ENCODE measurements at regions not wholly inside any gene's neighbourhood (a gene's known extent, or its start where the extent isn't known, plus 50 kb on each side); places are given as distances from the start of the nearest gene placed in this dataset.

DNA sequence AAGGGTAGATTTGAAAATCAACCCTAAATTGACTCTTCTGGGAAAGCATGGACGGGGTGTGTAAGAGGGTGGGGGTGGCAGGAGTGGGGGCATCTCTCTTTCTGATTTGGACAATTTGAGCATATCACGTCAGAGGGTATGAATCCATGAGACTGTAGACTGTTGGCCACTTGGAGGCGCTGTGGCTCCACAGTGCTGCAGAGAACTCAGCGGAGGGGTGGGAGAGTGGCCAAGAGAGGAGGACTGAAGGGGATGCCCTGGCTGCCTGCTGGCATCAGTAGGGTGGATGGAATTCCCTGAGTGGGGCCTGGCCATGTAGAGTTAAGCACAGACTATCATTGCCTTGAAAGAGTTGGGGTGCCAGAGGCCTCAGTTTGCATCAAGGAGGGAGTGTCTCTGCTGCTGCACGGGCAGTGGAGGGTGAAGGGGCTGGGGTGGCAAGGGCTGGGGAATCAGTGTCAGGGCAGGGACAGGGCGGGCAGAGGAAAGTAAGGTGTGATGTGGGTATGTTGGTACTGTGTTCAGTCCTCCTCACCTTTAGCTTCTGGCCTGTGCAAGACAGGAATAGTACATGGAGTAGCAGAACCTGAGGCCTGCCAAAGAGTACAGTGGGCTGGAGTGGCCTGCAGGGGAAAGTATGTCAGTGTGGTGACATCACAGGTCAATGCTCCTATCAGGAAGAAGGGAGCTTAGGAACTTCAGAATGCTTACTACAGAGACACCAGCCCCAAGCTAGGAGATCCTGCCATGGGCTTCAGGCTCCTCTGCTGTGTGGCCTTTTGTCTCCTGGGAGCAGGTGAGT, 133.5 kb upstream of the PRSS58 start:
- TF ChIP-seq POU2F2 (IDR thresholded peaks at IDR 0.05; ENCODE audit: low read depth, low read length) (no peak), POLR2AphosphoS5 (IDR thresholded peaks at IDR 0.05; ENCODE audit: low read depth, low read length) (no peak), SPI1 (IDR thresholded peaks at IDR 0.05; ENCODE audit: low read depth, low read length) (no peak), TAF1 (IDR thresholded peaks at IDR 0.05; ENCODE audit: low read depth, low read length) (no peak), PAX5 (IDR thresholded peaks at IDR 0.05; ENCODE audit: insufficient read depth, low read length, severe bottlenecking) (no peak), POLR2A (IDR thresholded peaks at IDR 0.05; ENCODE audit: low read depth, low read length) (no peak)
- DNase-seq (ENCODE audit: insufficient read length, low spot score), result no peak
- FAIRE-seq, result peak; percentile 57

- TF ChIP-seq SPI1 (IDR thresholded peaks at IDR 0.05; ENCODE audit: low read depth, low read length) (no peak), POLR2A (IDR thresholded peaks at IDR 0.05; ENCODE audit: low read depth, low read length) (no peak), POU2F2 (IDR thresholded peaks at IDR 0.05; ENCODE audit: low read depth, low read length) (no peak), PAX5 (IDR thresholded peaks at IDR 0.05; ENCODE audit: insufficient read depth, low read length, severe bottlenecking) (no peak), POLR2AphosphoS5 (IDR thresholded peaks at IDR 0.05; ENCODE audit: low read depth, low read length) (no peak), TAF1 (IDR thresholded peaks at IDR 0.05; ENCODE audit: low read depth, low read length) (no peak)
- DNase-seq (ENCODE audit: insufficient read length, low spot score), result no peak
- FAIRE-seq, result no peak
Measured at GRCh38 chr7:142389544-142389943, 131.7 kb upstream of the PRSS58 start.

DNA sequence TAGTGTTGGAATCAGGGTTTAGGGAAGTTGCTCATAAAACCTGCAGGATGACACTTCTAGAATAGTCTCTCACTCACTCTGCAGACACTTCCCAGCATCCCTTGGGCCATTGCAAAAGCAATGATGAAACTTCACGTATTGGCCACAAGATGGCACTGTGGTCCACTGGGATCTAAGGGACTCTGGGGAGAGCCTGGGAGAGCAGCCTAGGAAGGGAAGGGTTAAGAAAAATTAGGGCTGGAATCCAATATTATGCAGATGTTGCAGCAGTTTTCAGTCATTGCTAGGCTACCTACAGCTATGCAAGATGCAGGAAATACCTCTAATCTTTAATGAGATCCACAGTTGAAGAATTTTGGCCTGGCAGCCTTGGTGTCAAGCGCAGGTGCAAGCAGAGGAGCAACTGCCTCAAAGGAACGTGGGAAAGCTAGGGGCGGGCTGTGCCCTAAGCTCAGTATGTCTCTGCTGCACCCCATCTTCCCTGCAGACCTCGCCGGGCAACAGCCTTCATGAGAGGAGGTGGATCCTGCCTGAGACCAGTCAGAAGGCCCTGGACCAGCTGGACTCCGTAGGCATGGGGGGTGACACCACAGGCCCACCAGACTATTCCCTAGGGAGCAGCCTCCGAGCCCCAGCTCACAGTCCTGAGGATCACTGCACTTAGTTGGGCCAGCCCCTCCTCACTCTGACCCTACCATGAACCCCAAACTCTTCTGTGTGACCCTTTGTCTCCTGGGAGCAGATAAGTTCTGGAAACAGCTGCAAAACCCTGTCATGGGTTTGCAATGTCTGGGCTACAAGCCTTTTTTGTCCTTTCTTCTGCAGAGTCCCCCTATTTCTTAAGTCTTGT, 127.9 kb upstream of the PRSS58 start:
- DNase-seq (ENCODE audit: insufficient read length, low spot score) (peak; percentile 16), FAIRE-seq (no peak)
- TF ChIP-seq POLR2AphosphoS5 (IDR thresholded peaks at IDR 0.05; ENCODE audit: low read depth, low read length), result no peak

- FAIRE-seq, result peak; percentile 41
- no peak for DNase-seq (ENCODE audit: insufficient read length, low spot score)
Measured at GRCh38 chr7:142384493-142384922, 126.7 kb upstream of the PRSS58 start.

GRCh38 chr7:142383841-142384492, 126.1 kb upstream of the PRSS58 start:
- no peak for DNase-seq (ENCODE audit: insufficient read length, low spot score)
- TF ChIP-seq POLR2AphosphoS5 (IDR thresholded peaks at IDR 0.05; ENCODE audit: low read depth, low read length) (no peak), PAX5 (IDR thresholded peaks at IDR 0.05; ENCODE audit: insufficient read depth, low read length, severe bottlenecking) (no peak), POLR2A (IDR thresholded peaks at IDR 0.05; ENCODE audit: low read depth, low read length) (no peak), TAF1 (IDR thresholded peaks at IDR 0.05; ENCODE audit: low read depth, low read length) (no peak), SPI1 (IDR thresholded peaks at IDR 0.05; ENCODE audit: low read depth, low read length) (peak; percentile 45; the same call in 1 of the 2 replicates), POU2F2 (IDR thresholded peaks at IDR 0.05; ENCODE audit: low read depth, low read length) (no peak)
- FAIRE-seq, result peak; percentile 52

More at GRCh38 chr7:142384493-142384922, 126.7 kb upstream of the PRSS58 start:
- TF ChIP-seq POLR2A (IDR thresholded peaks at IDR 0.05; ENCODE audit: low read depth, low read length), result no peak
- no peak for TF ChIP-seq TAF1 (IDR thresholded peaks at IDR 0.05; ENCODE audit: low read depth, low read length)
- no peak for TF ChIP-seq POLR2AphosphoS5 (IDR thresholded peaks at IDR 0.05; ENCODE audit: low read depth, low read length)
- no peak for TF ChIP-seq POU2F2 (IDR thresholded peaks at IDR 0.05; ENCODE audit: low read depth, low read length)
- no peak for TF ChIP-seq PAX5 (IDR thresholded peaks at IDR 0.05; ENCODE audit: insufficient read depth, low read length, severe bottlenecking)

DNA sequence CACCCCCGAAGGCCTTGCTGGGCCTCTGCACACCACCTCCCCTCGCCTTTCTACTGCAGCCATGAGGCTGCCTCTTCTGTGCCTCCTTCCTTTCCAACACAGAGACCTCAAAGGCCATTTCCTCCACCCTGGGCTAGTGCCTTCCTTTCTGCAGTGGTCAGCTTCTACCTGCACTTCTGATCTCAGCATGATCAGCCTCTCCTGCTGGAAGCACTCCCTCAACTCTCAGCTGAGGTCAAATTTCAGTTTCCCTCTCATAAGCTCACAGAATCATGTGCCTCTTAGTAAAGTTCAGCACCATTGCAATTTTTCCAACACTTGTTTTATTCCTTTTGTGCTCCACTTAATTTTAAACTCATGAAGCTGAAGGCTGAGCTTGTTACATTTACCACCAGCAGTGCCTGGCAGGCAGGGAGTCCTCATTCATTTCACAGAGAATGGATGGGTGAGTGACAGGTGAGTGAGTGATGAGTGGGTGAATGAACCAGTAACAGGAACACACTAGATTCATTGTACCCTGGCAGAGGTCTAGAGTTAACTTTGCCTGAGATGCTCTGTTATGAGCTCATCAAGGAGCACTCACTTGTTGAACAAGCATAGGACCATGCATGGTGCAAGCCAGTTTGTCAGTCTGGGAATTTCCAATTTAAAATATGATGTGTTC, 124.0 kb upstream of the PRSS58 start:
- DNase-seq (ENCODE audit: insufficient read length, low spot score), result no peak
- TF ChIP-seq SPI1 (IDR thresholded peaks at IDR 0.05; ENCODE audit: low read depth, low read length) (no peak), POLR2AphosphoS5 (IDR thresholded peaks at IDR 0.05; ENCODE audit: low read depth, low read length) (no peak), PAX5 (IDR thresholded peaks at IDR 0.05; ENCODE audit: insufficient read depth, low read length, severe bottlenecking) (no peak), POLR2A (IDR thresholded peaks at IDR 0.05; ENCODE audit: low read depth, low read length) (no peak), TAF1 (IDR thresholded peaks at IDR 0.05; ENCODE audit: low read depth, low read length) (no peak), POU2F2 (IDR thresholded peaks at IDR 0.05; ENCODE audit: low read depth, low read length) (no peak)
- no peak for FAIRE-seq

DNA sequence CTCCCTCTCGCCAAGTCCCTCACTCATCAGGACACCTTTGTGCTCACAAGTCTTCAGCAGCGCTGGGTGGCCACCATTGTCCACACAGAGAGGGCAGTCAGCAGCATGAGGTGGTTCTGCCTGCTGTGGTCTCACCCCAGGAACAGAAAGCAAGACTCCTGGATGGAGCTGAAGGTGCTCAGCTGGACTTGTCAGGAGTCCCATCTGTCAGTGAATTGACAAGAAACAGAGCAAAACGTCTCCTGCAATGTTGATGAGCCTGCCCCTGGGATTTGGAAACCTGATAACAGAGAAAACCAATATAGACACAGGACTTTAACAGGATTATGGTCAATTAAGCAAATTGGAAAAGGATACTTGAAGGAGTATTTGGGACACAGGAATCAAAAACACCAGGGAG, 122.2 kb upstream of the PRSS58 start:
- no peak for TF ChIP-seq SPI1 (IDR thresholded peaks at IDR 0.05; ENCODE audit: low read depth, low read length)
- no peak for TF ChIP-seq POLR2AphosphoS5 (IDR thresholded peaks at IDR 0.05; ENCODE audit: low read depth, low read length)
- no peak for TF ChIP-seq POU2F2 (IDR thresholded peaks at IDR 0.05; ENCODE audit: low read depth, low read length)
- no peak for TF ChIP-seq TAF1 (IDR thresholded peaks at IDR 0.05; ENCODE audit: low read depth, low read length)
- TF ChIP-seq POLR2A (IDR thresholded peaks at IDR 0.05; ENCODE audit: low read depth, low read length), result no peak
- no peak for TF ChIP-seq PAX5 (IDR thresholded peaks at IDR 0.05; ENCODE audit: insufficient read depth, low read length, severe bottlenecking)
- DNase-seq (ENCODE audit: insufficient read length, low spot score) (no peak), FAIRE-seq (no peak)

DNA sequence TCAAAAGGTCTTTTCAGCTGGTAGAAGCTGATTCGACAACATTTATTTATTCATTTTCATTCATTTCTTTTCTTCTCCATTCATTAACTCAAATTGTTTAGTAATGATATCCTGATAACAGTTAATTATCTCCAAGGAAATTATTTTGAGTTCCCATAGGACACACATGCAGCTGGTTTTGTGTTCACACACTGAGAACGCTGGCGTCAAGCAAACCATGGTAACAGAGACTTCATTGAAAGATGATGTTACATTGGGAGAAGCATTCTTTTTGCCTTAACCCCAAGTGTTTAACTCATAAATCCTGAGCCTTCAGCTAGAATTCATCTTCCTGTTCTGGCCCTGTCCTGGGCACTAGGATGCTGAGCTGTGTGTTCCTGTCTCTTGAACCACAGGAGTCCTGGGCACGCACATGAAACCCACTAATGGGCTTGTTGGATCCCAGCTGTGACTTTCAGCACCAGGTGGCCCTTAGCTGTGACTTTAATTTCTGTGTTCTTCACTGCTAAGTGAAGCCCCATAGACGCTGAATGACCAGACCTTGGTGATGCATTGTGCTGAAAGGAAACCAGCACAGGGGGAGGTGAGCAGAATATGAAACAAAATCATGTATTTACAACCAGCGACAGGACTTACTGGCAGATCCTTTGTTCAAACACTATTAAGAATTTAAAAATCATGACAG, 121.5 kb upstream of the PRSS58 start:
- FAIRE-seq (no peak), DNase-seq (ENCODE audit: insufficient read length, low spot score) (no peak)
- TF ChIP-seq PAX5 (IDR thresholded peaks at IDR 0.05; ENCODE audit: insufficient read depth, low read length, severe bottlenecking), result no peak
- no peak for TF ChIP-seq POLR2AphosphoS5 (IDR thresholded peaks at IDR 0.05; ENCODE audit: low read depth, low read length)
- no peak for TF ChIP-seq POU2F2 (IDR thresholded peaks at IDR 0.05; ENCODE audit: low read depth, low read length)
- no peak for TF ChIP-seq POLR2A (IDR thresholded peaks at IDR 0.05; ENCODE audit: low read depth, low read length)
- no peak for TF ChIP-seq TAF1 (IDR thresholded peaks at IDR 0.05; ENCODE audit: low read depth, low read length)
- TF ChIP-seq SPI1 (IDR thresholded peaks at IDR 0.05; ENCODE audit: low read depth, low read length), result no peak
